ENCODE measurements at regions not wholly inside any gene's neighbourhood (a gene's known extent, or its start where the extent isn't known, plus 50 kb on each side); places are given as distances from the start of the nearest gene placed in this dataset.

DNA sequence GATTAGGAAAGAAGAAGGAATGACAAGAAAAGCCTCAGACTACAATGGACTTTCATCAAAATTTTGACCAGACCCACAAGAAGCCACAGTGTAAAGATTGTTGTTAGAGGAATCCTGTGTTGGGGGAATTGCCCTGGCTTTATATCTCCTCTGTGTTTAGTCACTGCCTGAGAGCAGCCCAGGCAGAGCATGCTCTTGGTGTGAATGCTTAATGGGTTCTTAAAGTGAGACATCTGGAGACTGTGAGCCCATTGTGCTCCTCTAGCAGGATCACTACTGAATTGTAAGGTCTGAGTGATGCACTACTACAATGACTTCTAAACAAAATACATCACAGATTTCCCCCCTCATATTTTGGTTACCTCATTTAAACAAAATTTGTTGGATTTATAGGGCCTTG is 1860.5 kb upstream of the ADGRL3 start:
- no peak overlapping the region for H3K4me3 ChIP-seq (replicated peaks; ENCODE audit: low read depth, low read length)
- TF ChIP-seq, protein P1, sequence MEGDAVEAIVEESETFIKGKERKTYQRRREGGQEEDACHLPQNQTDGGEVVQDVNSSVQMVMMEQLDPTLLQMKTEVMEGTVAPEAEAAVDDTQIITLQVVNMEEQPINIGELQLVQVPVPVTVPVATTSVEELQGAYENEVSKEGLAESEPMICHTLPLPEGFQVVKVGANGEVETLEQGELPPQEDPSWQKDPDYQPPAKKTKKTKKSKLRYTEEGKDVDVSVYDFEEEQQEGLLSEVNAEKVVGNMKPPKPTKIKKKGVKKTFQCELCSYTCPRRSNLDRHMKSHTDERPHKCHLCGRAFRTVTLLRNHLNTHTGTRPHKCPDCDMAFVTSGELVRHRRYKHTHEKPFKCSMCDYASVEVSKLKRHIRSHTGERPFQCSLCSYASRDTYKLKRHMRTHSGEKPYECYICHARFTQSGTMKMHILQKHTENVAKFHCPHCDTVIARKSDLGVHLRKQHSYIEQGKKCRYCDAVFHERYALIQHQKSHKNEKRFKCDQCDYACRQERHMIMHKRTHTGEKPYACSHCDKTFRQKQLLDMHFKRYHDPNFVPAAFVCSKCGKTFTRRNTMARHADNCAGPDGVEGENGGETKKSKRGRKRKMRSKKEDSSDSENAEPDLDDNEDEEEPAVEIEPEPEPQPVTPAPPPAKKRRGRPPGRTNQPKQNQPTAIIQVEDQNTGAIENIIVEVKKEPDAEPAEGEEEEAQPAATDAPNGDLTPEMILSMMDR (IDR thresholded peaks at IDR 0.05; ENCODE audit: low read depth, low read length, missing control alignments) = no peak
- no peak for DNase-seq (ENCODE audit: extremely low read depth, low read depth)

DNA sequence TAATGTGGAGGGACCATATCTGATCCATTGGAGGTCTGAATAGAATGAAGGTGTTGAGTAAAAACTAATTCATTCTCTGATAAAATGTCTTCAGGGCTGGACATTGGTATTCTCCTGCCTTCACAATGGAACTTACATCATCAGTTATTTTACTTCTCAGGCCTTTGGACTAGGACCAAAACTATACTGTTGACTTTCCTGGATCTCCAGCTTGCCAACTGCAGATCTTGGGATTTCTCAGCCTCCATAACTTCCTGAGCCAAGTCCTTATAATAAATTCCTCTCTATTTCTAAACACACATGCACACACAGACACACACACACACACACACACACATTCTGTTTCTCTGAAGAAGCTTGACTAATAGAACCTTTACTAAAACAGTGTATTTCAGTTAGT is 1858.6 kb upstream of the ADGRL3 start:
- DNase-seq (ENCODE audit: extremely low read depth, low read depth) = no peak
- TF ChIP-seq, protein P1 (IDR thresholded peaks at IDR 0.05; ENCODE audit: low read depth, low read length, missing control alignments) = no peak
- no peak overlapping the region for H3K4me3 ChIP-seq (replicated peaks; ENCODE audit: low read depth, low read length)

DNA sequence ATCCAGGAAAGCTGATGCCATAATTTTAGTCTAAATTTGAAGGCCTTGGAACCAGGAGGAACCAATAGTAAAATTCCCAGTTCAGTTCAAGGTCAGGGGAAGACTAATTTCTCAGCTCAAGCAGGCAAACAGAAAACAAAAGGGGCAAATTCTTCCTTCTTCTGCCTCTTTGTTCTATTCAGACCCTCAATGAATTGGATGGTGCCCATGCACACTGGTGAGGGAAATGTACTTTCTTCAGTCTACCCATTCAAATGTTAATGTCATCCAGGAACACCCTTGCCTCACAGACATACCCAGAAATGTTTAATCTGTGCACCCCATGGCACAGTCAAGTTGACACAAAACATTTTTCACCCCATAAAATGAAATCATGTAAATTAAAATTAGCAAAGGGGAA is 1851.2 kb upstream of the ADGRL3 start:
- TF ChIP-seq, protein P1 (IDR thresholded peaks at IDR 0.05; ENCODE audit: low read depth, low read length, missing control alignments) = no peak
- no peak for DNase-seq (ENCODE audit: extremely low read depth, low read depth)

DNA sequence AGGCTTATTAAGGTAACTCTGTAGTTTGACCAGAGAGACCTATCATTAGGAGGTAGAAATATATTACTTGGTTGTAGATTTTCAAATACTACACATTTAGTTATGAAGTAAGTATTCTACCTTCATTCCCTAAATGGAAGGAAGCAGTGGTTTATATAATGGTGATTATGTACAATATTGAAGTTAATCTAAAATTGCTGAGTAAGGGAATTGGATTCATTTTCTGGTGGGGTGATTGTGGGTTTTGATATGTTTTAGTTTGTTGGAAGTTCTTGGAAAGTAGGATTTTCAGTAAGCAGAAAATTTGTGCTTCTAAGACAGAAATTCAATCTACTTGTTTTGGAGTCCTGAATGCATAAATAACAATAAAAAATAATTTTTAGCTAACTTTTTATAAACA is 1830.9 kb upstream of the ADGRL3 start:
- no peak overlapping the region for H3K4me3 ChIP-seq (replicated peaks; ENCODE audit: low read depth, low read length)
- TF ChIP-seq, protein P1 (IDR thresholded peaks at IDR 0.05; ENCODE audit: low read depth, low read length, missing control alignments) = no peak
- DNase-seq (ENCODE audit: extremely low read depth, low read depth) = no peak

More for the DNA sequence above, 1851.2 kb upstream of the ADGRL3 start:
- no peak overlapping the region for H3K4me3 ChIP-seq (replicated peaks; ENCODE audit: low read depth, low read length)

DNA sequence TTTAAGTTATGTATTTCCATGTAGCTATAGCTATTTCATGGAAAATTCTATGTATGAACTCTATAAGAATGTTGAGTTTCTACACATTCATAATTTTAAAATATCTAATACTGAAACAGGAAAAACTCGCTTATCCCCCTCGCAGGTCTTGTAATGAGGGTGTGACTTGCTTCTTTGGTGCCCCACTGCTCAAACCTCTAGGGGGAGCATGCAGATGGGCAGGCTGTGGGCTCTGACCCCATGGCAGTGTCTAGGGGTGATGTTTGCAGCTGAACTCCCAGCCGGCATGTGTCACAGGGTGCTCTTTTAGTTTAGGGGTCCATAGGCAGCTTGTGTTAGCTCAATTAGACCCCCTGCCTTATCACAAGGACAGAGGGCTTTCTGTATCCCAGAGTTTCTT is 1825.7 kb upstream of the ADGRL3 start:
- DNase-seq (ENCODE audit: extremely low read depth, low read depth) = no peak
- H3K4me3 ChIP-seq (replicated peaks; ENCODE audit: low read depth, low read length) = no peak overlapping the region
- TF ChIP-seq, protein P1 (IDR thresholded peaks at IDR 0.05; ENCODE audit: low read depth, low read length, missing control alignments) = no peak

DNA sequence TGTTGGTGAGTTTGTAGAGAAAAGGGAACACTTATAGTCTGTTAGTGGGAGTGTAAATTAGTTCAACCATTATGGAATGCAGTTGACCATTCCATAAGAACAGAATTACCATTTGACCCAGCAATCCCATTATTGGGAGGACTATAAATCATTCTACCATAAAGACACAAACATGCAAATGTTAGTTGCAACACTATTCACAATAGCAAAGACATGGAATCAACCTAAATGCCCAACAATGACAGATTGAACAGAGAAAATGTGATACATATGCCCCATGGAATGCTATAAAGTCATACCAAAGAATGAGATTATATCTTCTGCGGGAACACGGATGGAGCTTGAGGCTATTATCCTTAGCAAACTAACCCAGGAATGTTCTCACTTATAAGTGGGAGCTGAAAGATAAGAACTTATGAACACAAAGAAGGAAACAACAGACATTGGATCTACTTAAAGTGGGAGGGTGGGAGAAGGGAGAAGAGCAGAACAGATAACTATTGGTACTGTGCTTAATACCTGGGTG is 1819.2 kb upstream of the ADGRL3 start:
- TF ChIP-seq, protein P1 (IDR thresholded peaks at IDR 0.05; ENCODE audit: low read depth, low read length, missing control alignments) = no peak
- DNase-seq (ENCODE audit: extremely low read depth, low read depth) = no peak
- no peak overlapping the region for H3K4me3 ChIP-seq (replicated peaks; ENCODE audit: low read depth, low read length)

DNA sequence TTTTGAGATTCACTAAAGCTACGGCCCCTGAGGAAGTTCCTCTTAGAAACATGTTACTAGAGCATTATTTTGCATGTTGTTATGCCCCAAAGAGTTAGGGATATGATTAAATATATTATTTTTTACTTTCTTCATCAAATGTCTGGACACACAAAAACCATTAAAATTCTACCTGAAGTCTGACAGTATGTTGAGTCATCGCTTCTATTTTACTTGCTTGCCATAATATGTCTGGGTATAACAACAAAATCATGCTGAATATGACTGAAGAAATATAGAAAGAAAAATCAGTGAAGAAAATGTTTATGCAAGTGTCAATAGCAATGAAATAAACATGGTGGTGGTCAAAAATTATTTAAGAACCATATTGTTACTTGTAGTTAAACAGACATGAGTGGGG is 1818.5 kb upstream of the ADGRL3 start:
- TF ChIP-seq, protein P1 (IDR thresholded peaks at IDR 0.05; ENCODE audit: low read depth, low read length, missing control alignments) = no peak
- no peak for DNase-seq (ENCODE audit: extremely low read depth, low read depth)
- H3K4me3 ChIP-seq (replicated peaks; ENCODE audit: low read depth, low read length) = no peak overlapping the region
